ENCODE measurements at regions not wholly inside any gene's neighbourhood (a gene's known extent, or its start where the extent isn't known, plus 50 kb on each side); places are given as distances from the start of the nearest gene placed in this dataset.

GRCh38 chr19:31955061-31955460, 390.3 kb upstream of the ZNF507 start:
- TF ChIP-seq TAF1 (IDR thresholded peaks at IDR 0.05; ENCODE audit: borderline replicate concordance, low read depth, low read length) (no peak), POLR2A (IDR thresholded peaks at IDR 0.05; ENCODE audit: low read depth, low read length) (no peak), POLR2AphosphoS5 (IDR thresholded peaks at IDR 0.05; ENCODE audit: low read depth, low read length) (no peak)
- DNase-seq (ENCODE audit: insufficient read length) (no peak), FAIRE-seq (no peak)

- no peak for DNase-seq (ENCODE audit: insufficient read length)
- TF ChIP-seq TAF1 (IDR thresholded peaks at IDR 0.05; ENCODE audit: borderline replicate concordance, low read depth, low read length) = no peak
- TF ChIP-seq POLR2AphosphoS5 (IDR thresholded peaks at IDR 0.05; ENCODE audit: low read depth, low read length) = no peak
- TF ChIP-seq POLR2A (IDR thresholded peaks at IDR 0.05; ENCODE audit: low read depth, low read length) = no peak
- FAIRE-seq = no peak
Observed at GRCh38 chr19:31955884-31956283, 389.5 kb upstream of the ZNF507 start.

GRCh38 chr19:31956771-31957392, 388.5 kb upstream of the ZNF507 start:
- TF ChIP-seq POLR2A (IDR thresholded peaks at IDR 0.05; ENCODE audit: low read depth, low read length) (no peak), TAF1 (IDR thresholded peaks at IDR 0.05; ENCODE audit: borderline replicate concordance, low read depth, low read length) (no peak), POLR2AphosphoS5 (IDR thresholded peaks at IDR 0.05; ENCODE audit: low read depth, low read length) (no peak)
- FAIRE-seq = no peak
- no peak for DNase-seq (ENCODE audit: insufficient read length)

GRCh38 chr19:31957711-31958110, 387.7 kb upstream of the ZNF507 start:
- FAIRE-seq (no peak), DNase-seq (ENCODE audit: insufficient read length) (no peak)
- no peak for TF ChIP-seq POLR2AphosphoS5 (IDR thresholded peaks at IDR 0.05; ENCODE audit: low read depth, low read length)
- TF ChIP-seq TAF1 (IDR thresholded peaks at IDR 0.05; ENCODE audit: borderline replicate concordance, low read depth, low read length) = no peak

- no peak for DNase-seq (ENCODE audit: insufficient read length)
- FAIRE-seq = no peak
- TF ChIP-seq POLR2AphosphoS5 (IDR thresholded peaks at IDR 0.05; ENCODE audit: low read depth, low read length) = no peak
- TF ChIP-seq POLR2A (IDR thresholded peaks at IDR 0.05; ENCODE audit: low read depth, low read length) = no peak
- TF ChIP-seq TAF1 (IDR thresholded peaks at IDR 0.05; ENCODE audit: borderline replicate concordance, low read depth, low read length) = no peak
Observed at GRCh38 chr19:31959527-31960018, 385.8 kb upstream of the ZNF507 start.

- no peak for FAIRE-seq
- no peak for DNase-seq (ENCODE audit: insufficient read length)
- TF ChIP-seq POLR2A (IDR thresholded peaks at IDR 0.05; ENCODE audit: low read depth, low read length) (no peak), POLR2AphosphoS5 (IDR thresholded peaks at IDR 0.05; ENCODE audit: low read depth, low read length) (no peak), TAF1 (IDR thresholded peaks at IDR 0.05; ENCODE audit: borderline replicate concordance, low read depth, low read length) (no peak)
Observed at GRCh38 chr19:31960474-31960873, 384.9 kb upstream of the ZNF507 start.

- TF ChIP-seq POLR2A (IDR thresholded peaks at IDR 0.05; ENCODE audit: low read depth, low read length) = no peak
- TF ChIP-seq POLR2AphosphoS5 (IDR thresholded peaks at IDR 0.05; ENCODE audit: low read depth, low read length) = no peak
- no peak for TF ChIP-seq TAF1 (IDR thresholded peaks at IDR 0.05; ENCODE audit: borderline replicate concordance, low read depth, low read length)
- FAIRE-seq (no peak), DNase-seq (ENCODE audit: insufficient read length) (no peak)
Observed at GRCh38 chr19:31961191-31961590, 384.2 kb upstream of the ZNF507 start.

GRCh38 chr19:31961667-31962066, 383.7 kb upstream of the ZNF507 start:
- FAIRE-seq = no peak
- DNase-seq (ENCODE audit: insufficient read length) = no peak
- TF ChIP-seq POLR2AphosphoS5 (IDR thresholded peaks at IDR 0.05; ENCODE audit: low read depth, low read length) (no peak), POLR2A (IDR thresholded peaks at IDR 0.05; ENCODE audit: low read depth, low read length) (no peak), TAF1 (IDR thresholded peaks at IDR 0.05; ENCODE audit: borderline replicate concordance, low read depth, low read length) (no peak)

- no peak for DNase-seq (ENCODE audit: insufficient read length)
- TF ChIP-seq TAF1 (IDR thresholded peaks at IDR 0.05; ENCODE audit: borderline replicate concordance, low read depth, low read length) (no peak), POLR2A (IDR thresholded peaks at IDR 0.05; ENCODE audit: low read depth, low read length) (no peak), POLR2AphosphoS5 (IDR thresholded peaks at IDR 0.05; ENCODE audit: low read depth, low read length) (no peak)
- FAIRE-seq = no peak
Observed at GRCh38 chr19:31962561-31962996, 382.8 kb upstream of the ZNF507 start.

- TF ChIP-seq POLR2AphosphoS5 (IDR thresholded peaks at IDR 0.05; ENCODE audit: low read depth, low read length) = no peak
- no peak for TF ChIP-seq POLR2A (IDR thresholded peaks at IDR 0.05; ENCODE audit: low read depth, low read length)
- no peak for TF ChIP-seq TAF1 (IDR thresholded peaks at IDR 0.05; ENCODE audit: borderline replicate concordance, low read depth, low read length)
- no peak for FAIRE-seq
- no peak for DNase-seq (ENCODE audit: insufficient read length)
Observed at GRCh38 chr19:31963746-31964145, 381.7 kb upstream of the ZNF507 start.

GRCh38 chr19:31969016-31969415, 376.4 kb upstream of the ZNF507 start:
- FAIRE-seq = no peak

GRCh38 chr19:31970027-31970461, 375.4 kb upstream of the ZNF507 start:
- FAIRE-seq (no peak), DNase-seq (ENCODE audit: insufficient read length) (no peak)
- TF ChIP-seq POLR2A (IDR thresholded peaks at IDR 0.05; ENCODE audit: low read depth, low read length) = no peak
- TF ChIP-seq TAF1 (IDR thresholded peaks at IDR 0.05; ENCODE audit: borderline replicate concordance, low read depth, low read length) = no peak

More at GRCh38 chr19:31969016-31969415, 376.4 kb upstream of the ZNF507 start:
- TF ChIP-seq POLR2A (IDR thresholded peaks at IDR 0.05; ENCODE audit: low read depth, low read length) (no peak), TAF1 (IDR thresholded peaks at IDR 0.05; ENCODE audit: borderline replicate concordance, low read depth, low read length) (no peak), POLR2AphosphoS5 (IDR thresholded peaks at IDR 0.05; ENCODE audit: low read depth, low read length) (no peak)
- no peak for DNase-seq (ENCODE audit: insufficient read length)

All from GM12892 (cell line).